Gastroesophageal sphincter (tissue), 4 donors: ENCODE measurements at regions not wholly inside any gene's neighbourhood (a gene's known extent, or its start where the extent isn't known, plus 50 kb on each side); places are given as distances from the start of the nearest gene placed in this dataset.
"Not testable (repeated sequence)": the region's sequence is repeated elsewhere in the genome, so short reads cannot be mapped to it uniquely, and the experiment has no call there.

Experiments used
- ATAC-seq: fragments of 150-250 bp; one replicate; pipeline ENCODE4 v1.9.1; 2016; ENCODE audit warnings: mild to moderate bottlenecking, moderate library complexity
- H3K27ac ChIP-seq, 4 donors: fragments of 200-600 bp; sonication (generic) in 3 of 4; 1 replicate in 3 of 4; 2 replicates in 1 of 4; pipeline ENCODE4 v1.5.1; 2016 to 2019
- H3K27me3 ChIP-seq: fragments of 200-600 bp; sonication (generic); one replicate; pipeline ENCODE4 v1.5.1; 2019
- H3K36me3 ChIP-seq, 2 donors: fragments of 200-600 bp; sonication (generic); one replicate each; pipeline ENCODE4 v1.5.1; 2019; ENCODE audit warnings: control low read depth in 1 of 2
- H3K4me1 ChIP-seq, 3 donors: fragments of 200-600 bp; sonication (generic); 1 replicate in 2 of 3; 2 replicates in 1 of 3; pipeline ENCODE4 v1.5.1; 2016 to 2019; ENCODE audit warnings: control low read depth in 2 of 3
- H3K4me3 ChIP-seq, 2 donors: fragments of 200-600 bp; sonication (generic); one replicate each; pipeline ENCODE4 v1.5.1; 2019; ENCODE audit warnings: mild to moderate bottlenecking in 1 of 2, moderate library complexity in 1 of 2
- H3K9me3 ChIP-seq, 3 donors: fragments of 200-600 bp; sonication (generic); one replicate each; pipeline ENCODE4 v1.5.1; 2017 to 2019; ENCODE audit warnings: control low read depth in 2 of 3
- CTCF ChIP-seq, 4 experiments: fragments of 200-600 bp in 2 of 4; fragments of 450-650 bp in 2 of 4; sonication (generic) in 1 of 4; IDR thresholded peaks; one replicate each; pipeline ENCODE4 v1.5.1; 2017 to 2019; ENCODE audit warnings: antibody characterized with exemption in 4 of 4, mild to moderate bottlenecking in 2 of 4, moderate library complexity in 2 of 4
- EP300 ChIP-seq: sonication (generic); formaldehyde crosslinking; IDR thresholded peaks from one replicate; pipeline ENCODE4 v1.6.1; 2017; ENCODE audit warnings: antibody characterized with exemption, mild to moderate bottlenecking
- POLR2A ChIP-seq, 2 donors: fragments of 450-650 bp; IDR thresholded peaks; one replicate each; pipeline ENCODE4 v1.6.1; 2017; ENCODE audit warnings: antibody characterized with exemption in 2 of 2, mild to moderate bottlenecking in 2 of 2, moderate library complexity in 1 of 2
- POLR2AphosphoS5 ChIP-seq: sonication (generic); formaldehyde crosslinking; IDR thresholded peaks from one replicate; pipeline ENCODE4 v1.6.1; 2017; ENCODE audit warnings: antibody characterized with exemption
- WGBS, 2 donors: methylation state at CpG; one replicate each; pipeline ENCODE4 v1.1.5; 2018; ENCODE audit warnings: low coverage in 1 of 2; 5-methylcytosine and 5-hydroxymethylcytosine counted together

DNA sequence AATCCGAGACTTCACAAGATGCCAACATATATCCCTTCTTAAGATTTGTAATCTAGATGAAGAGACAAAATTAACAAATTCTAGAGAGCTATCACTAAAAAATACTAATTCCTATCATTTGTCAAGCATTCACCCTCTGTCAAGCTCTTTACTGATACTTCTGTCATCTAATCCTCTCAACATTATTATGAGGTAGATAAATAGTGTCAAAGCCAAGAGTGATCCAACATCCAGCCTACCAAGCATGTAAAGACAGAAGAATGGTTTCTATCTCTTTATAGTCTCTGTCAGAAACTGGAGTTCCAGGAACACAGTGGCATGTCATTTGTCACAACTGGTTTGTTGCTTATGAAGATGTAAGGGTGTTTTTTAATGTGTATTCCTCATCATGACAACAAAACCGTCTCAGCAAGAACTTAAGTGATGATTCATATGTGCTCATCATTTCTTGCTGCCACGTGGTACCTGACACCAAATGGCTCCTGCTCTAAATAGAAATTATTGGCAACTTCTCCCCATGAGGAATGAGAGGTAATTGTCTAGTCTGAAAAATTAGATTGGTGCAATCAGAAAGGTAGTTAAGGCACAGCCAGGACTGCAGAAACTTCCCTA lies 196.8 kb downstream of the TOX3 start:
- H3K9me3 ChIP-seq: no peaks in the 10 kb centered on the region
- no peaks in the 10 kb centered on the region for H3K36me3 ChIP-seq
- no peak for ATAC-seq
- no peaks in the 10 kb centered on the region for H3K27me3 ChIP-seq
- H3K4me3 ChIP-seq: no peak overlapping the region
- no peaks in the 10 kb centered on the region for H3K4me1 ChIP-seq
- H3K27ac ChIP-seq: no peak overlapping the region
- TF ChIP-seq CTCF (IDR thresholded peaks at IDR 0.05): no peak
- TF ChIP-seq EP300: no peak
- TF ChIP-seq POLR2AphosphoS5: no peak
- no peak for TF ChIP-seq POLR2A (IDR thresholded peaks at IDR 0.05)
- WGBS, 2 donors: 51 to 68% methylated on average over 3 of the region's 3 CpGs

GRCh38 chr16:52346709-52347108 lies 200.2 kb downstream of the TOX3 start:
- Histone ChIP-seq H3K9me3 (no peaks in the 10 kb centered on the region), H3K27me3 (no peaks in the 10 kb centered on the region), H3K36me3 (no peaks in the 10 kb centered on the region), H3K27ac (no peak overlapping the region), H3K4me1 (no peaks in the 10 kb centered on the region), H3K4me3 (no peak overlapping the region)
- TF ChIP-seq EP300 (no peak), POLR2AphosphoS5 (no peak), POLR2A (IDR thresholded peaks at IDR 0.05) (no peak), CTCF (IDR thresholded peaks at IDR 0.05) (no peak)
- no peak for ATAC-seq
- WGBS, 2 donors: 79 to 81% methylated on average over 2 of the region's 2 CpGs

DNA sequence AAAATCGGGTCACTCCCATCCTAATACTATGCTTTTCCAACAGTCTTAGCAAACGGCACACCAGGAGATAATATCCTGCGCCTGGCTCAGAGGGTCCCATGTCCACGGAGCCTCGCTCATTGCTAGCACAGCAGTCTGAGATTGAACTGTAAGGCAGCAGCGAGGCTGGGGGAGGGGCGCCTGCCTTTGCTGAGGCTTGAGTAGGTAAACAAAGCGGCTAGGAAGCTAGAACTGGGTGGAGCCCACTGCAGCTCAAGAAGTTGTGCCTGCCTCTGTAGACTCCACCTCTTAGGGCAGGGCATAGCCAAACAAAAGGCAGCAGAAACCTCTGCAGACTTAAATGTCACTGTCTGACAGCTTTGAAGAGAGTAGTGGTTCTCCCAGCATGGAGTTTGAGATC lies 213.3 kb downstream of the TOX3 start:
- not testable (repeated sequence) for H3K4me1 ChIP-seq, H3K4me3 ChIP-seq, H3K27me3 ChIP-seq, H3K36me3 ChIP-seq, ATAC-seq, H3K27ac ChIP-seq
- H3K9me3 ChIP-seq: peaks cover 0 to 15% (median 0%) of the 10 kb centered on the region in 3 donors
- WGBS, 2 donors: 92% methylated on average over 5 of the region's 8 CpGs; no CpG with 5 or more reads in 1 of the 2 donors

GRCh38 chr16:52320930-52321439 lies 226.0 kb downstream of the TOX3 start:
- Histone ChIP-seq H3K4me3 (no peak overlapping the region), H3K27ac (no peak overlapping the region), H3K27me3 (no peaks in the 10 kb centered on the region), H3K4me1 (no peaks in the 10 kb centered on the region), H3K36me3 (no peaks in the 10 kb centered on the region), H3K9me3 (no peaks in the 10 kb centered on the region)
- TF ChIP-seq POLR2A (IDR thresholded peaks at IDR 0.05) (no peak), EP300 (no peak), CTCF (IDR thresholded peaks at IDR 0.05) (no peak), POLR2AphosphoS5 (no peak)
- no peak for ATAC-seq
- 53 to 59% methylated on average over 6 of the region's 6 CpGs for WGBS, 2 donors

- Histone ChIP-seq H3K4me1 (no peaks in the 10 kb centered on the region), H3K4me3 (no peak overlapping the region), H3K27me3 (no peaks in the 10 kb centered on the region), H3K27ac (no peak overlapping the region), H3K36me3 (no peaks in the 10 kb centered on the region), H3K9me3 (no peaks in the 10 kb centered on the region)
- ATAC-seq: no peak
- 65% methylated on average over 2 of the region's 2 CpGs; no CpG with 5 or more reads in 1 of the 2 donors for WGBS, 2 donors
- TF ChIP-seq EP300 (no peak), POLR2A (IDR thresholded peaks at IDR 0.05) (no peak), CTCF (IDR thresholded peaks at IDR 0.05) (no peak), POLR2AphosphoS5 (no peak)
These were observed 228.5 kb downstream of the TOX3 start for GRCh38 chr16:52318302-52319009.
